ENCODE measurements at regions not wholly inside any gene's neighbourhood (a gene's known extent, or its start where the extent isn't known, plus 50 kb on each side); places are given as distances from the start of the nearest gene placed in this dataset.

DNA sequence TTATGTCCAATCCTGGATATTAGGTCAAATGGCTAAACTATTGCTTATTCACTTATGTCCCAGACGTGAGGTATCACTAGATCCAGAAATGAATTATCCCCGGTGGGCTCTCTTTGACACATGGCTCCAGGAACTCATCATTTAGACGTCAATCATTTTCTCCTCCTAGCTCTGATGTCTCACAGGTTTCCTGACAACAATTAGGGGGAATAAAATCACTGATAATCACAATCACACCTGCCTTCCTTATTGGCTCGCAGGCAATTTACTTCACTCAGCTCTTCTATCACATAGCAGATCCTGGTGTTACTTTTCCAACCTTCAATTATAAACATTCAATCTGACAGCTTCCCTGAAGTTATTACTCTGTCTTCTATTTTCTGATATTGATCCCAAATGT is 634.0 kb upstream of the TENM4 start:
- H3K4me1 ChIP-seq: no peaks in the 10 kb centered on the region
- H3K9me3 ChIP-seq: no peaks in the 10 kb centered on the region
- no peaks in the 10 kb centered on the region for H3K27me3 ChIP-seq
- TF ChIP-seq POLR2A (IDR thresholded peaks at IDR 0.05): no peak
- TF ChIP-seq, protein P1, sequence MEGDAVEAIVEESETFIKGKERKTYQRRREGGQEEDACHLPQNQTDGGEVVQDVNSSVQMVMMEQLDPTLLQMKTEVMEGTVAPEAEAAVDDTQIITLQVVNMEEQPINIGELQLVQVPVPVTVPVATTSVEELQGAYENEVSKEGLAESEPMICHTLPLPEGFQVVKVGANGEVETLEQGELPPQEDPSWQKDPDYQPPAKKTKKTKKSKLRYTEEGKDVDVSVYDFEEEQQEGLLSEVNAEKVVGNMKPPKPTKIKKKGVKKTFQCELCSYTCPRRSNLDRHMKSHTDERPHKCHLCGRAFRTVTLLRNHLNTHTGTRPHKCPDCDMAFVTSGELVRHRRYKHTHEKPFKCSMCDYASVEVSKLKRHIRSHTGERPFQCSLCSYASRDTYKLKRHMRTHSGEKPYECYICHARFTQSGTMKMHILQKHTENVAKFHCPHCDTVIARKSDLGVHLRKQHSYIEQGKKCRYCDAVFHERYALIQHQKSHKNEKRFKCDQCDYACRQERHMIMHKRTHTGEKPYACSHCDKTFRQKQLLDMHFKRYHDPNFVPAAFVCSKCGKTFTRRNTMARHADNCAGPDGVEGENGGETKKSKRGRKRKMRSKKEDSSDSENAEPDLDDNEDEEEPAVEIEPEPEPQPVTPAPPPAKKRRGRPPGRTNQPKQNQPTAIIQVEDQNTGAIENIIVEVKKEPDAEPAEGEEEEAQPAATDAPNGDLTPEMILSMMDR (IDR thresholded peaks at IDR 0.05): no peak
- no peak overlapping the region for H3K27ac ChIP-seq
- no peaks in the 10 kb centered on the region for H3K36me3 ChIP-seq
- intact Hi-C loops (cut with DNase I): no loop called here
- no peak overlapping the region for H3K4me3 ChIP-seq
- DNase-seq: no peak
- 74 to 86% methylated on average over 4 of the region's 4 CpGs for WGBS, 2 donors

DNA sequence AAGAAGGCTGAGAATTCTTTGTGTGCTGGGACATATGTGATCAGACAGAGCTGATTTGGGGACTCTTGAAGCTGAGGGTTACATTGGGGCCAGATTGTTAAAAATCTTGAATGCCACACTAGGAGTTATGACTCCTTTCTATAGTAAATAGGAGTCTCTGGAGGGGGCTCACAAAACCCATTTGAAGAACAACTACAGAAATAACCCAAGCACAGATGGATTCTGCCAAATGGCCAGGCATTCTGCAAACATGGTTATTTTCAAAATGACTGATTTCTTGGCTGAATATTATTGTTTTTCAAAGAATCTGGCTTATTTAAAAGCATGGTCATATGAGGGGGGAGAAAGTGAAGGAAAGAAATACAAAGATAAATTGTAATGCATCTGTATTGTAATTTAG is 625.5 kb upstream of the TENM4 start:
- Histone ChIP-seq H3K27ac (no peak overlapping the region), H3K9me3 (no peaks in the 10 kb centered on the region), H3K27me3 (no peaks in the 10 kb centered on the region), H3K4me3 (no peak overlapping the region), H3K36me3 (no peaks in the 10 kb centered on the region), H3K4me1 (no peaks in the 10 kb centered on the region)
- TF ChIP-seq, protein P1 (IDR thresholded peaks at IDR 0.05): no peak
- TF ChIP-seq POLR2A (IDR thresholded peaks at IDR 0.05): no peak
- intact Hi-C loops (cut with DNase I): no loop called here
- DNase-seq: no peak

DNA sequence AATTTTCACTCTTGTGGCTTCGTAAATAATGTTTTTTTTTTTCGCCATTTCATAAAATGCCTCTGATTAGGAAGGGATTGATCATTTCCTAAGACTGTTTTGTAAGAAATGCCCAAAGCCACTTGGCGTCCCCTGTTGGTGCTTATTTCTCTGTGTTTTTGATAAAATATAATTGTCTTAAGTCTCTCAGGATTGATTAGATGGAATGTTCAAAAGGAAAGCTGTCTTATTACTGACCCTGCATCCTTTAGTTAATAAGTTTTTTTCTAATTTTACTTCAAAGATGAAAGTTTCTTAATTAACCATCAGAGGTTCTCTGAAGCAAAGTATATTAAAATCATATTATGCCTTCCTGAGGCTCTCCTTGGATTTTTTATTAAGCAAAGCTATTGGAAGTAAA is 624.3 kb upstream of the TENM4 start:
- no peaks in the 10 kb centered on the region for H3K9me3 ChIP-seq
- intact Hi-C loops (cut with DNase I): no loop called here
- TF ChIP-seq POLR2A (IDR thresholded peaks at IDR 0.05): no peak
- TF ChIP-seq, protein P1 (IDR thresholded peaks at IDR 0.05): no peak
- no peak overlapping the region for H3K4me3 ChIP-seq
- no peak for DNase-seq
- no peaks in the 10 kb centered on the region for H3K4me1 ChIP-seq
- H3K27ac ChIP-seq: no peak overlapping the region
- 84 to 89% methylated on average over 3 of the region's 3 CpGs for WGBS, 2 donors
- H3K27me3 ChIP-seq: no peaks in the 10 kb centered on the region
- H3K36me3 ChIP-seq: no peaks in the 10 kb centered on the region

DNA sequence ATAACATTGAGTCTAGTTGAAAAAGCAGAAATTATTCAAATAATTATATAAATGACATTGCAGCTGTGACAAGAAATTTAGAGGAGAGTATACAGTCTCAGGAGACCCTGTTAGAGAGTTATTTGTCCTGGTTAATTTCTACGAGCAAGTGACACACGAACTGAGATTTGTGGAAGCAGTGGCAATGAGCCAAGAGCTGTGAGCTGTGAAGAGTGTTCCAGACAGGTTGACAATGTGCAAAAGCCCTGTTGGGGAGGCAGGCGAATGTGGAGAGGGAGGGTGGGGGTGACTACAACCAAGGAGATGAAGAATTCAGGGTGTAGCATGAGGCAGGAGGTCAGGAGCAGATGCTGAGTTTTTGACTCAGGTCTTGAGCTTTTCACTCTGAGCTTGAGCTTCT is 620.2 kb upstream of the TENM4 start:
- no peaks in the 10 kb centered on the region for H3K4me1 ChIP-seq
- H3K27me3 ChIP-seq: no peaks in the 10 kb centered on the region
- DNase-seq: no peak
- no peaks in the 10 kb centered on the region for H3K36me3 ChIP-seq
- intact Hi-C loops (cut with DNase I): no loop called here
- no peak overlapping the region for H3K4me3 ChIP-seq
- no peaks in the 10 kb centered on the region for H3K9me3 ChIP-seq
- TF ChIP-seq POLR2A (IDR thresholded peaks at IDR 0.05): no peak
- TF ChIP-seq, protein P1 (IDR thresholded peaks at IDR 0.05): no peak
- no peak overlapping the region for H3K27ac ChIP-seq
- WGBS, 2 donors: 69 to 77% methylated on average over 3 of the region's 3 CpGs

DNA sequence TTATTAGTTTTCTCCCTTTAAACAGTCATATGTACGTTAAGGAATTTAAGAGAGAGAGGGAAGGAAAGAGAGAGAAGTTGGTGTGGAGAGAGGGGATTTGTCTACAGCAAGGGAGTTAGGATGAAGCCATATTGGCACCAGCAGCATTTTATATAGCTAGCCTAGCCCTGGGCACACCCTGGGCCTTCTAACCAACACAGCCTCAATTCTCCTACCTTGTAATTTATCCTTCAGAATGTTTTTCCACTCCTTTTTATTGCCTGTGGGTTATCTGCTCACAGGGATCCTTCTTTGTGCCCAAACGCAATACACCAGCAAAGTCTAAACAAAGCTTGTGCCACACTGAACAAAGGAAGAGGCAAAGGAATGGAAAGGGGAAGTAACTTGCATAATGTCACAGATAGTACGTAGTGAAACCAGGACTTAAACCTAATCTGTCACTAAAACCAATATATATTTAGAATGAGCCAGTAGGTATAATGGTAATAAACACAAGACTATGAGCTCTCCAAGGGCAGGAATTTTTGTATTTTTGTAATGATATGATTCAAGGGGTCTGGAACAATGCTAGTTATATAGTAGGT is 613.8 kb upstream of the TENM4 start:
- no peak for TF ChIP-seq POLR2A (IDR thresholded peaks at IDR 0.05)
- TF ChIP-seq, protein P1 (IDR thresholded peaks at IDR 0.05): no peak
- no peak overlapping the region for H3K4me3 ChIP-seq
- H3K27me3 ChIP-seq: no peaks in the 10 kb centered on the region
- WGBS, 2 donors: 69 to 84% methylated on average over 3 of the region's 3 CpGs
- H3K9me3 ChIP-seq: no peaks in the 10 kb centered on the region
- DNase-seq: no peak
- no peaks in the 10 kb centered on the region for H3K4me1 ChIP-seq
- intact Hi-C loops (cut with DNase I): no loop called here
- H3K36me3 ChIP-seq: no peaks in the 10 kb centered on the region
- H3K27ac ChIP-seq: no peak overlapping the region
